Keratinocyte (primary cell): ENCODE measurements at regions not wholly inside any gene's neighbourhood (a gene's known extent, or its start where the extent isn't known, plus 50 kb on each side); places are given as distances from the start of the nearest gene placed in this dataset.

ENCODE experiments used
- DNase-seq: peaks from one replicate; pipeline ENCODE4 v3.0.0-alpha.2; 2011; ENCODE audit warnings: low read depth, missing footprints, low spot score
- FAIRE-seq: peaks from 2 replicates; lab custom pipeline; 2011; peaks lifted over from hg19 to GRCh38; lab: Jason Lieb, UNC
- H2AFZ ChIP-seq: 2 replicates; pipeline ENCODE4 v1.6.0; 2012; ENCODE audit warnings: low read length, control low read depth, inconsistent platforms; ENCODE audit not compliant: control insufficient read depth
- H3K27ac ChIP-seq: 2 replicates; pipeline ENCODE4 v1.5.1; 2011; ENCODE audit warnings: low read length; ENCODE audit not compliant: control insufficient read depth, insufficient read depth
- H3K27me3 ChIP-seq: 3 replicates; pipeline ENCODE4 v1.6.0; 2011; ENCODE audit warnings: low read length; ENCODE audit not compliant: control insufficient read depth, insufficient read depth; ENCODE audit errors: extremely low read depth
- H3K36me3 ChIP-seq, 2 experiments: 2 replicates in 1 of 2; 3 replicates in 1 of 2; pipeline ENCODE4 v1.5.1; 2011; ENCODE audit warnings: low read length in 2 of 2, mild to moderate bottlenecking in 1 of 2; ENCODE audit not compliant: control insufficient read depth in 2 of 2, insufficient read depth in 2 of 2; ENCODE audit errors: extremely low read depth in 1 of 2
- H3K4me1 ChIP-seq: 3 replicates; pipeline ENCODE4 v1.5.1; 2011; ENCODE audit warnings: low read length; ENCODE audit not compliant: control insufficient read depth, insufficient read depth; ENCODE audit errors: extremely low read depth
- H3K4me2 ChIP-seq: 3 replicates; pipeline ENCODE4 v1.6.0; 2011; ENCODE audit warnings: low read depth, low read length; ENCODE audit not compliant: control insufficient read depth, insufficient read depth; ENCODE audit errors: extremely low read depth
- H3K4me3 ChIP-seq, 3 experiments: fragments of 200-600 bp in 1 of 3; sonication (generic) in 1 of 3; 2 replicates in 2 of 3; 3 replicates in 1 of 3; pipeline ENCODE4 v1.5.1; 2011 to 2016; ENCODE audit warnings: low read length in 3 of 3, mild to moderate bottlenecking in 3 of 3, control low read depth in 2 of 3, inconsistent platforms in 1 of 3, low read depth in 1 of 3, mixed read lengths in 1 of 3, mixed run types in 1 of 3, moderate library complexity in 1 of 3; ENCODE audit not compliant: control insufficient read depth in 2 of 3, insufficient read depth in 2 of 3; ENCODE audit errors: extremely low read depth in 1 of 3
- H3K79me2 ChIP-seq: 2 replicates; pipeline ENCODE4 v1.6.0; 2012; ENCODE audit warnings: low read length; ENCODE audit not compliant: control insufficient read depth, insufficient read depth
- H3K9ac ChIP-seq: 3 replicates; pipeline ENCODE4 v1.6.0; 2011; ENCODE audit warnings: low read length; ENCODE audit not compliant: control insufficient read depth, insufficient read depth; ENCODE audit errors: extremely low read depth
- H3K9me1 ChIP-seq: 3 replicates; pipeline ENCODE4 v1.6.0; 2011; ENCODE audit warnings: low read length; ENCODE audit not compliant: control insufficient read depth, insufficient read depth; ENCODE audit errors: extremely low read depth
- H3K9me3 ChIP-seq: 2 replicates; pipeline ENCODE4 v1.5.1; 2012; ENCODE audit warnings: low read depth, low read length; ENCODE audit not compliant: control insufficient read depth
- H4K20me1 ChIP-seq: 3 replicates; pipeline ENCODE4 v1.6.0; 2011; ENCODE audit warnings: low read length; ENCODE audit not compliant: control insufficient read depth, insufficient read depth; ENCODE audit errors: extremely low read depth
- CTCF ChIP-seq, 3 experiments: IDR thresholded peaks in 1 of 3; conservative IDR thresholded peaks in 1 of 3; optimal IDR thresholded peaks in 1 of 3; 2 replicates in 2 of 3; 3 replicates in 1 of 3; pipeline versions ENCODE3 to v1.5.1; 2011; ENCODE audit warnings: low read length in 3 of 3, mild to moderate bottlenecking in 3 of 3, moderate library complexity in 2 of 3, control low read depth in 1 of 3, inconsistent platforms in 1 of 3; ENCODE audit not compliant: insufficient read depth in 2 of 3; ENCODE audit errors: extremely low read depth in 1 of 3
- EZH2 ChIP-seq: IDR thresholded peaks from one replicate; pipeline ENCODE4 v1.6.1; 2012; ENCODE audit warnings: inconsistent platforms, mild to moderate bottlenecking, low read length, moderate library complexity
- dilution Hi-C: fragments of 300-500 bp; cut with MboI; formaldehyde crosslinking; loops from one replicate; pipeline ENCODE4 v1.7.0; 2020; ENCODE audit warnings: low sequenced_read_pairs; ENCODE audit not compliant: extremely low pct_ligation_motif_present

- Histone ChIP-seq H4K20me1 (no peaks in the 10 kb centered on the region), H3K27me3 (no peaks in the 10 kb centered on the region), H3K27ac (no peak overlapping the region), H3K9me1 (no peaks in the 10 kb centered on the region), H3K4me2 (no peak overlapping the region), H3K79me2 (no peaks in the 10 kb centered on the region), H3K4me1 (no peaks in the 10 kb centered on the region), H3K9me3 (no peaks in the 10 kb centered on the region), H3K36me3 (no peaks in the 10 kb centered on the region), H2AFZ (no peak overlapping the region), H3K4me3 (no peak overlapping the region), H3K9ac (no peak overlapping the region)
- DNase-seq: no peak
- dilution Hi-C loops: no loop called here
- TF ChIP-seq EZH2 (no peak), CTCF (optimal IDR thresholded peaks at IDR 0.05 in 1 of 3, IDR thresholded peaks at IDR 0.05 in 1 of 3, conservative IDR thresholded peaks at IDR 0.05 in 1 of 3; ENCODE audit: extremely low read depth in 1 of 3, insufficient read depth in 2 of 3, low read length in 3 of 3) (no peak)
- no peak for FAIRE-seq
Measured at GRCh38 chr7:35436452-35436851, 182.6 kb upstream of the TBX20 start.

DNA sequence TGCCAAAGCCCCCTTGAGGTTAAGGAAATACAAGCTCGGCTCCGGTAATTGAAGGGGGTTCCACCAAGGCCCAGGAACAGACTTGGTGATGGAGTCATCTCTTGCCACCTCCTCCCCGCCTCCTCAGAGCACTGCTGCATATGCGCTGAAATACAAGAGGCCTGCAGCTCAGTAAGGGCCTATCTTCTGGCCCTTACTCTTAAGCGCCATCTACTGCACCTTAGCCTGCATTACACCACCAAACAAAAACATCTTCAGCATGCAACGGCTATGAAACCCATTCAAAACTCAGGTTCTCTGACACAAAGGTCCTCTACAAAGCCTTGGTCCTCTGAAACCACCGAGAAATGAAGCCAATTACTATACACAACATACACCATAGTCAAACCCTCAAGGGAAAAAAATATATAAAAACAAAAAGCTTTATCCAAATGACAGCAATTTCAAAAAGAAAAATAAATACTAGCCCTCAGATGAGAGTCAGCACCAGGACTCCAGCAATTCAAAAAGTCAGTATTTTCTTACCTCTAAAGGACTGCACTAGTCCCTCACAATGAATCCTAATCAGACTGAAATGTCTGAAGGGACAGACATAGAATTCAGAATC is 176.8 kb upstream of the TBX20 start:
- no peak overlapping the region for H3K4me2 ChIP-seq
- H3K9ac ChIP-seq: no peak overlapping the region
- no peaks in the 10 kb centered on the region for H3K4me1 ChIP-seq
- no peaks in the 10 kb centered on the region for H3K9me1 ChIP-seq
- H3K27me3 ChIP-seq: no peaks in the 10 kb centered on the region
- DNase-seq (no peak), FAIRE-seq (no peak)
- H3K36me3 ChIP-seq: no peaks in the 10 kb centered on the region
- no peak overlapping the region for H2AFZ ChIP-seq
- H3K79me2 ChIP-seq: no peaks in the 10 kb centered on the region
- H4K20me1 ChIP-seq: no peaks in the 10 kb centered on the region
- H3K9me3 ChIP-seq: no peaks in the 10 kb centered on the region
- no peak overlapping the region for H3K4me3 ChIP-seq
- TF ChIP-seq CTCF (optimal IDR thresholded peaks at IDR 0.05 in 1 of 3, IDR thresholded peaks at IDR 0.05 in 1 of 3, conservative IDR thresholded peaks at IDR 0.05 in 1 of 3; ENCODE audit: extremely low read depth in 1 of 3, insufficient read depth in 2 of 3, low read length in 3 of 3) (peak; percentile 34 to 51 (median 39)), EZH2 (no peak)
- dilution Hi-C loops: no loop called here
- H3K27ac ChIP-seq: no peak overlapping the region
